K562 (cell line): ENCODE measurements at regions not wholly inside any gene's neighbourhood (a gene's known extent, or its start where the extent isn't known, plus 50 kb on each side); places are given as distances from the start of the nearest gene placed in this dataset.

Source experiments
- COPS2 ChIP-seq: fragments of 450-650 bp; conservative IDR thresholded peaks from 2 replicates; pipeline ENCODE4 v1.6.1; 2016; ENCODE audit warnings: mild to moderate bottlenecking, moderate library complexity
- HMG20B ChIP-seq: fragments of 250-450 bp; sonication (Bioruptor Pico); IDR thresholded peaks from 2 replicates; pipeline ENCODE4 v1.5.0; 2021; ENCODE audit warnings: mild to moderate bottlenecking
- IFI16 ChIP-seq: fragments of 250-450 bp; sonication (Bioruptor Pico); IDR thresholded peaks from 2 replicates; pipeline ENCODE4 v2.1.2; 2022; ENCODE audit warnings: mild to moderate bottlenecking, inconsistent platforms
- KDM1A ChIP-seq, 2 experiments: fragments of 450-650 bp; IDR thresholded peaks; 2 replicates each; pipeline ENCODE4 v1.6.1; 2016; ENCODE audit warnings: mild to moderate bottlenecking in 2 of 2
- MECOM ChIP-seq: fragments of 250-450 bp; sonication (Bioruptor Pico); IDR thresholded peaks from 2 replicates; pipeline ENCODE4 v1.8.0; 2022; ENCODE audit warnings: inconsistent platforms
- NFXL1 ChIP-seq: fragments of 450-650 bp; formaldehyde crosslinking; IDR thresholded peaks from 2 replicates; pipeline ENCODE4 v1.4.0; 2021; ENCODE audit warnings: mild to moderate bottlenecking
- PHF21A ChIP-seq: fragments of 450-650 bp; IDR thresholded peaks from 2 replicates; pipeline ENCODE4 v1.6.1; 2017; ENCODE audit warnings: low read depth, borderline replicate concordance
- SIN3B ChIP-seq: fragments of 450-650 bp; IDR thresholded peaks from 2 replicates; pipeline ENCODE4 v1.6.1; 2017; ENCODE audit warnings: low read depth, mild to moderate bottlenecking, moderate library complexity
- ZZZ3 ChIP-seq: fragments of 450-650 bp; IDR thresholded peaks from 2 replicates; pipeline ENCODE4 v1.6.1; 2016; ENCODE audit warnings: antibody characterized with exemption, mild to moderate bottlenecking, moderate library complexity
- TF ChIP-seq, protein P1 (sequence below): sonication (generic); formaldehyde crosslinking; IDR thresholded peaks from 2 replicates; pipeline ENCODE4 v1.8.0; 2023; ENCODE audit warnings: missing genetic modification reagents, mild to moderate bottlenecking, borderline replicate concordance
- TF ChIP-seq, protein P2 (sequence below), 2 experiments: fragments of 450-650 bp in 1 of 2; IDR thresholded peaks; 2 replicates each; pipeline ENCODE4 v1.6.1; 2011 to 2017; ENCODE audit warnings: low read depth in 2 of 2, antibody characterized with exemption in 1 of 2, borderline replicate concordance in 1 of 2, low read length in 1 of 2, mild to moderate bottlenecking in 1 of 2, mixed read lengths in 1 of 2; ENCODE audit not compliant: control insufficient read depth in 1 of 2
- TF ChIP-seq, protein P3 (sequence below): fragments of 150-350 bp; IDR thresholded peaks from 2 replicates; pipeline ENCODE4 v1.6.1; 2014; ENCODE audit warnings: low read depth, mild to moderate bottlenecking, low read length, borderline replicate concordance
- TF ChIP-seq, protein P4 (sequence below): fragments of 250-450 bp; sonication (Bioruptor Pico); IDR thresholded peaks from 2 replicates; pipeline ENCODE4 v1.5.1; 2021; ENCODE audit warnings: mild to moderate bottlenecking
- TF ChIP-seq, protein P5 (sequence below): fragments of 450-650 bp; formaldehyde crosslinking; IDR thresholded peaks from 2 replicates; pipeline ENCODE4 v1.4.0; 2020; ENCODE audit warnings: mild to moderate bottlenecking, moderate library complexity

DNA sequence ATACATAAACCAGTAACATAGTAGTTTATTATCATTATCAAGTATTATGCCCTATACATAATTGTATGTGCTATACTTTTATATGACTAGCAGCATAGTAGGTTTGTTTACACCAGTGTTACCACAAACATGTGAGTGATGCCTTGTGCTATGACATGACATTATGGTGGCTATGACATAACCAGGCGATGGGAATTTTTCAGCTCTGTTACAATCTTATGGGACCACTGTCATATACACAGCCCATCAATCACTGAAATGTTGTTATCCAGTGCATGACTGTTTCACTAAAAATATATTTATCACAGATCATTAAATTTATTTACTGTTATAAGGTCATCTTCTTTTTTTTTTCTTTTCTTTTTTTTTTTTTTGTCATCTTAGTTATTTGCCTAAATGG lies 674.5 kb downstream of the PCDH17 start (continued):
- TF ChIP-seq, protein P1, sequence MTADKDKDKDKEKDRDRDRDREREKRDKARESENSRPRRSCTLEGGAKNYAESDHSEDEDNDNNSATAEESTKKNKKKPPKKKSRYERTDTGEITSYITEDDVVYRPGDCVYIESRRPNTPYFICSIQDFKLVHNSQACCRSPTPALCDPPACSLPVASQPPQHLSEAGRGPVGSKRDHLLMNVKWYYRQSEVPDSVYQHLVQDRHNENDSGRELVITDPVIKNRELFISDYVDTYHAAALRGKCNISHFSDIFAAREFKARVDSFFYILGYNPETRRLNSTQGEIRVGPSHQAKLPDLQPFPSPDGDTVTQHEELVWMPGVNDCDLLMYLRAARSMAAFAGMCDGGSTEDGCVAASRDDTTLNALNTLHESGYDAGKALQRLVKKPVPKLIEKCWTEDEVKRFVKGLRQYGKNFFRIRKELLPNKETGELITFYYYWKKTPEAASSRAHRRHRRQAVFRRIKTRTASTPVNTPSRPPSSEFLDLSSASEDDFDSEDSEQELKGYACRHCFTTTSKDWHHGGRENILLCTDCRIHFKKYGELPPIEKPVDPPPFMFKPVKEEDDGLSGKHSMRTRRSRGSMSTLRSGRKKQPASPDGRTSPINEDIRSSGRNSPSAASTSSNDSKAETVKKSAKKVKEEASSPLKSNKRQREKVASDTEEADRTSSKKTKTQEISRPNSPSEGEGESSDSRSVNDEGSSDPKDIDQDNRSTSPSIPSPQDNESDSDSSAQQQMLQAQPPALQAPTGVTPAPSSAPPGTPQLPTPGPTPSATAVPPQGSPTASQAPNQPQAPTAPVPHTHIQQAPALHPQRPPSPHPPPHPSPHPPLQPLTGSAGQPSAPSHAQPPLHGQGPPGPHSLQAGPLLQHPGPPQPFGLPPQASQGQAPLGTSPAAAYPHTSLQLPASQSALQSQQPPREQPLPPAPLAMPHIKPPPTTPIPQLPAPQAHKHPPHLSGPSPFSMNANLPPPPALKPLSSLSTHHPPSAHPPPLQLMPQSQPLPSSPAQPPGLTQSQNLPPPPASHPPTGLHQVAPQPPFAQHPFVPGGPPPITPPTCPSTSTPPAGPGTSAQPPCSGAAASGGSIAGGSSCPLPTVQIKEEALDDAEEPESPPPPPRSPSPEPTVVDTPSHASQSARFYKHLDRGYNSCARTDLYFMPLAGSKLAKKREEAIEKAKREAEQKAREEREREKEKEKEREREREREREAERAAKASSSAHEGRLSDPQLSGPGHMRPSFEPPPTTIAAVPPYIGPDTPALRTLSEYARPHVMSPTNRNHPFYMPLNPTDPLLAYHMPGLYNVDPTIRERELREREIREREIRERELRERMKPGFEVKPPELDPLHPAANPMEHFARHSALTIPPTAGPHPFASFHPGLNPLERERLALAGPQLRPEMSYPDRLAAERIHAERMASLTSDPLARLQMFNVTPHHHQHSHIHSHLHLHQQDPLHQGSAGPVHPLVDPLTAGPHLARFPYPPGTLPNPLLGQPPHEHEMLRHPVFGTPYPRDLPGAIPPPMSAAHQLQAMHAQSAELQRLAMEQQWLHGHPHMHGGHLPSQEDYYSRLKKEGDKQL (CRISPR knock-in tag): no peak
- TF ChIP-seq NFXL1 (CRISPR knock-in tag) (no peak), PHF21A (no peak), ZZZ3 (no peak), SIN3B (no peak), MECOM (CRISPR knock-in tag) (no peak), HMG20B (CRISPR knock-in tag) (no peak), KDM1A (IDR thresholded peaks at IDR 0.05) (no peak), COPS2 (no peak), IFI16 (CRISPR knock-in tag) (no peak)
- TF ChIP-seq, protein P2, sequence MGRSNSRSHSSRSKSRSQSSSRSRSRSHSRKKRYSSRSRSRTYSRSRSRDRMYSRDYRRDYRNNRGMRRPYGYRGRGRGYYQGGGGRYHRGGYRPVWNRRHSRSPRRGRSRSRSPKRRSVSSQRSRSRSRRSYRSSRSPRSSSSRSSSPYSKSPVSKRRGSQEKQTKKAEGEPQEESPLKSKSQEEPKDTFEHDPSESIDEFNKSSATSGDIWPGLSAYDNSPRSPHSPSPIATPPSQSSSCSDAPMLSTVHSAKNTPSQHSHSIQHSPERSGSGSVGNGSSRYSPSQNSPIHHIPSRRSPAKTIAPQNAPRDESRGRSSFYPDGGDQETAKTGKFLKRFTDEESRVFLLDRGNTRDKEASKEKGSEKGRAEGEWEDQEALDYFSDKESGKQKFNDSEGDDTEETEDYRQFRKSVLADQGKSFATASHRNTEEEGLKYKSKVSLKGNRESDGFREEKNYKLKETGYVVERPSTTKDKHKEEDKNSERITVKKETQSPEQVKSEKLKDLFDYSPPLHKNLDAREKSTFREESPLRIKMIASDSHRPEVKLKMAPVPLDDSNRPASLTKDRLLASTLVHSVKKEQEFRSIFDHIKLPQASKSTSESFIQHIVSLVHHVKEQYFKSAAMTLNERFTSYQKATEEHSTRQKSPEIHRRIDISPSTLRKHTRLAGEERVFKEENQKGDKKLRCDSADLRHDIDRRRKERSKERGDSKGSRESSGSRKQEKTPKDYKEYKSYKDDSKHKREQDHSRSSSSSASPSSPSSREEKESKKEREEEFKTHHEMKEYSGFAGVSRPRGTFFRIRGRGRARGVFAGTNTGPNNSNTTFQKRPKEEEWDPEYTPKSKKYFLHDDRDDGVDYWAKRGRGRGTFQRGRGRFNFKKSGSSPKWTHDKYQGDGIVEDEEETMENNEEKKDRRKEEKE (IDR thresholded peaks at IDR 0.05; ENCODE audit: borderline replicate concordance in 1 of 2, control insufficient read depth in 1 of 2, low read depth in 2 of 2, low read length in 1 of 2): no peak
- TF ChIP-seq, protein P3, sequence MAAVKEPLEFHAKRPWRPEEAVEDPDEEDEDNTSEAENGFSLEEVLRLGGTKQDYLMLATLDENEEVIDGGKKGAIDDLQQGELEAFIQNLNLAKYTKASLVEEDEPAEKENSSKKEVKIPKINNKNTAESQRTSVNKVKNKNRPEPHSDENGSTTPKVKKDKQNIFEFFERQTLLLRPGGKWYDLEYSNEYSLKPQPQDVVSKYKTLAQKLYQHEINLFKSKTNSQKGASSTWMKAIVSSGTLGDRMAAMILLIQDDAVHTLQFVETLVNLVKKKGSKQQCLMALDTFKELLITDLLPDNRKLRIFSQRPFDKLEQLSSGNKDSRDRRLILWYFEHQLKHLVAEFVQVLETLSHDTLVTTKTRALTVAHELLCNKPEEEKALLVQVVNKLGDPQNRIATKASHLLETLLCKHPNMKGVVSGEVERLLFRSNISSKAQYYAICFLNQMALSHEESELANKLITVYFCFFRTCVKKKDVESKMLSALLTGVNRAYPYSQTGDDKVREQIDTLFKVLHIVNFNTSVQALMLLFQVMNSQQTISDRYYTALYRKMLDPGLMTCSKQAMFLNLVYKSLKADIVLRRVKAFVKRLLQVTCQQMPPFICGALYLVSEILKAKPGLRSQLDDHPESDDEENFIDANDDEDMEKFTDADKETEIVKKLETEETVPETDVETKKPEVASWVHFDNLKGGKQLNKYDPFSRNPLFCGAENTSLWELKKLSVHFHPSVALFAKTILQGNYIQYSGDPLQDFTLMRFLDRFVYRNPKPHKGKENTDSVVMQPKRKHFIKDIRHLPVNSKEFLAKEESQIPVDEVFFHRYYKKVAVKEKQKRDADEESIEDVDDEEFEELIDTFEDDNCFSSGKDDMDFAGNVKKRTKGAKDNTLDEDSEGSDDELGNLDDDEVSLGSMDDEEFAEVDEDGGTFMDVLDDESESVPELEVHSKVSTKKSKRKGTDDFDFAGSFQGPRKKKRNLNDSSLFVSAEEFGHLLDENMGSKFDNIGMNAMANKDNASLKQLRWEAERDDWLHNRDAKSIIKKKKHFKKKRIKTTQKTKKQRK: no peak
- TF ChIP-seq, protein P4, sequence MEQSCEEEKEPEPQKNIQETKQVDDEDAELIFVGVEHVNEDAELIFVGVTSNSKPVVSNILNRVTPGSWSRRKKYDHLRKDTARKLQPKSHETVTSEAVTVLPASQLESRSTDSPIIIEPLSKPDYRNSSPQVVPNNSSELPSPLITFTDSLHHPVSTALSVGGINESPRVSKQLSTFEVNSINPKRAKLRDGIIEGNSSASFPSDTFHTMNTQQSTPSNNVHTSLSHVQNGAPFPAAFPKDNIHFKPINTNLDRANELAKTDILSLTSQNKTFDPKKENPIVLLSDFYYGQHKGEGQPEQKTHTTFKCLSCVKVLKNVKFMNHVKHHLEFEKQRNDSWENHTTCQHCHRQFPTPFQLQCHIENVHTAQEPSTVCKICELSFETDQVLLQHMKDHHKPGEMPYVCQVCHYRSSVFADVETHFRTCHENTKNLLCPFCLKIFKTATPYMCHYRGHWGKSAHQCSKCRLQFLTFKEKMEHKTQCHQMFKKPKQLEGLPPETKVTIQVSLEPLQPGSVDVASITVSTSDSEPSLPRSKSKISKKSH: no peak
- TF ChIP-seq, protein P5, sequence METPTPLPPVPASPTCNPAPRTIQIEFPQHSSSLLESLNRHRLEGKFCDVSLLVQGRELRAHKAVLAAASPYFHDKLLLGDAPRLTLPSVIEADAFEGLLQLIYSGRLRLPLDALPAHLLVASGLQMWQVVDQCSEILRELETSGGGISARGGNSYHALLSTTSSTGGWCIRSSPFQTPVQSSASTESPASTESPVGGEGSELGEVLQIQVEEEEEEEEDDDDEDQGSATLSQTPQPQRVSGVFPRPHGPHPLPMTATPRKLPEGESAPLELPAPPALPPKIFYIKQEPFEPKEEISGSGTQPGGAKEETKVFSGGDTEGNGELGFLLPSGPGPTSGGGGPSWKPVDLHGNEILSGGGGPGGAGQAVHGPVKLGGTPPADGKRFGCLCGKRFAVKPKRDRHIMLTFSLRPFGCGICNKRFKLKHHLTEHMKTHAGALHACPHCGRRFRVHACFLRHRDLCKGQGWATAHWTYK: no peak
